ENCODE measurements at regions not wholly inside any gene's neighbourhood (a gene's known extent, or its start where the extent isn't known, plus 50 kb on each side); places are given as distances from the start of the nearest gene placed in this dataset.
"Not testable (repeated sequence)": the region's sequence is repeated elsewhere in the genome, so short reads cannot be mapped to it uniquely, and the experiment has no call there.

DNA sequence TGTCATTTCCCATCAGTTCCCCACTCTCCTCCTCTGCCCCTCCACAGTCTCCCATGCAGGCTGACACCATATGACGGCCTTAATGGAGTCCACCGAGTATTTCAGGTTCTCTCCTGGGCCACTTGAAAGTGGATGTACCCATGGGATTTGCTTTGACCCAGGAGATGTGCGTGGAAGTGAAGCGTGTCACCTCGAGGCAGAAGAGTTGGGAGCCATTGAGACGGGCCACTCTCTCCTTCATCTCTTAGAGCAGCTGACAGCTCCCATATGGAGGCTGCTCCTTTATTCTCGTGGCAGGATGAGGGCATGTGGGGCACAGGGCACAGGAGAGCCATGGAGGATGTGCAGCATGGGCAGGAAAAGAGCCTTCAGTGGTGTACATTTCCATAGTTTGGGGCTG, 144.7 kb upstream of the CRYM start:
- not testable (repeated sequence) for H3K9me3 ChIP-seq (ENCODE audit: control insufficient read depth in 2 of 2, insufficient read depth in 1 of 2, low read depth in 1 of 2, low read length in 1 of 2); FAIRE-seq; H3K36me3 ChIP-seq (ENCODE audit: control insufficient read depth in 3 of 3, insufficient read depth in 2 of 3, low read depth in 1 of 3, low read length in 3 of 3); DNase-seq; H3K4me3 ChIP-seq (ENCODE audit: low read depth in 1 of 3, low read length in 3 of 3); H3K27me3 ChIP-seq (ENCODE audit: control insufficient read depth in 3 of 3, insufficient read depth in 3 of 3, low read length in 3 of 3); H3K4me1 ChIP-seq (ENCODE audit: control insufficient read depth in 3 of 3, insufficient read depth in 2 of 3, low read depth in 1 of 3, low read length in 2 of 3); H3K27ac ChIP-seq (ENCODE audit: low read depth in 1 of 3, low read length in 2 of 3)
- WGBS, 3 donors = 83 to 96% (median 91%) methylated on average over 4 of the region's 7 CpGs

DNA sequence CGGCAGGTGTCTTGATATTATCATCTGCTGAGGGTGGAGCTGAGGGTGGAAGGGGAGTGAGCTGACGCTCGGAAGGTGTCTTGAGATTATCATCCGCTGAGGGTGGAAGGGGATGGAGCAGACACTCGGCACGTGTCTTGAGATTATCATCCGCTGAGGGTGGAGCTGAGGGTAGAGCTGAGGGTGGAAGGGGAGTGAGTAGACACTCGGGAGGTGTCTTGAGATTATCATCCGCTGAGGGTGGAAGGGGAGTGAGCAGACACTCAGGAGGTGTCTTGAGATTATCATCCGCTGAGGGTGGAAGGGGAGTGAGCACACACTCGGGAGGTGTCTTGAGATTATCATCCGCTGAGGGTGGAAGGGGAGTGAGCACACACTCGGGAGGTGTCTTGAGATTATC, 126.6 kb upstream of the CRYM start:
- H3K9me3 ChIP-seq (ENCODE audit: control insufficient read depth in 2 of 2, insufficient read depth in 1 of 2, low read depth in 1 of 2, low read length in 1 of 2); H3K4me1 ChIP-seq (ENCODE audit: control insufficient read depth in 3 of 3, insufficient read depth in 2 of 3, low read depth in 1 of 3, low read length in 2 of 3); H3K4me3 ChIP-seq (ENCODE audit: low read depth in 1 of 3, low read length in 3 of 3); H3K36me3 ChIP-seq (ENCODE audit: control insufficient read depth in 3 of 3, insufficient read depth in 2 of 3, low read depth in 1 of 3, low read length in 3 of 3); FAIRE-seq; H3K27ac ChIP-seq (ENCODE audit: low read depth in 1 of 3, low read length in 2 of 3); DNase-seq; H3K27me3 ChIP-seq (ENCODE audit: control insufficient read depth in 3 of 3, insufficient read depth in 3 of 3, low read length in 3 of 3): not testable (repeated sequence)
- WGBS, 3 donors = 87 to 100% (median 94%) methylated on average over 2 to 3 of the region's 13 CpGs

DNA sequence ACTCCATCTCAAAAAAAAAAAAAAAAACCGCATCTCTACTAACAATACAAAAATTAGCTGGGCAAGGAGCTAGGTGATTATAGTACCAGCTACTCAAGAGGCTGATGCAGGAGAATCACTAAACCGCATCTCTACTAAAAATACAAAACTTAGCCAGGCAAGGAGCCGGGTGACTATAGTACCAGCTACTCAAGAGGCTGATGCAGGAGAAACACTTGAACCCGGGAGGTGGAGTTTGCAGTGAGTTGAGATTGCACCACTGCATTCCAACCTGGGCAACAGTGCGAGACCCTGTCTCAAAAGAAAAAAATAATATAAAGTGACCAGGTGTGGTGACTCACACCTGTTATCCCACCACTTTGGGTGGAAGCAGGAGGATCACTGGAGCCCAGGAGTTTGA, 119.8 kb upstream of the CRYM start:
- H3K27ac ChIP-seq (ENCODE audit: low read depth in 1 of 3, low read length in 2 of 3); H3K4me1 ChIP-seq (ENCODE audit: control insufficient read depth in 3 of 3, insufficient read depth in 2 of 3, low read depth in 1 of 3, low read length in 2 of 3); H3K4me3 ChIP-seq (ENCODE audit: low read depth in 1 of 3, low read length in 3 of 3); FAIRE-seq; DNase-seq; H3K27me3 ChIP-seq (ENCODE audit: control insufficient read depth in 3 of 3, insufficient read depth in 3 of 3, low read length in 3 of 3); H3K9me3 ChIP-seq (ENCODE audit: control insufficient read depth in 2 of 2, insufficient read depth in 1 of 2, low read depth in 1 of 2, low read length in 1 of 2); H3K36me3 ChIP-seq (ENCODE audit: control insufficient read depth in 3 of 3, insufficient read depth in 2 of 3, low read depth in 1 of 3, low read length in 3 of 3): not testable (repeated sequence)
- WGBS, 3 donors = 85 to 91% (median 85%) methylated on average over 3 to 4 of the region's 5 CpGs

DNA sequence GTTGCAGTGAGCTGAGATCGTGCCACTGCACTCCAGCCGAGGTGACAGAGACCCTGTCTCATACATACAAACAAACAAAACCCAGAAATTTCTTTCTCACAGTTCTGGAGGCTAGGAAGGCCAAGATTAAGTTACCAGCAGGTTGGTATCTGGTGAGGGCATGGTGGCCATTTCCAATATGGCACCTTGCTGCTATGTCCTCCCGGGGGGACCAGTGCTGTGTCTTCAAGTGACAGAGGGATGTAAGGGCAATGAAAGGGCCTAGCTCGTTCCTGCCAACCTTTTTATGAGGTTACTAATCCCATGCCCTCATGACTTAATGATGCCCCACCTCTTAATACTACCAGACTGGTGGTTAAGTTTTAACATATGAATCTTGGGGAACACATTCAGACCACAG, 118.5 kb upstream of the CRYM start:
- not testable (repeated sequence) for H3K27ac ChIP-seq (ENCODE audit: low read depth in 1 of 3, low read length in 2 of 3); DNase-seq; H3K9me3 ChIP-seq (ENCODE audit: control insufficient read depth in 2 of 2, insufficient read depth in 1 of 2, low read depth in 1 of 2, low read length in 1 of 2); H3K36me3 ChIP-seq (ENCODE audit: control insufficient read depth in 3 of 3, insufficient read depth in 2 of 3, low read depth in 1 of 3, low read length in 3 of 3); H3K4me1 ChIP-seq (ENCODE audit: control insufficient read depth in 3 of 3, insufficient read depth in 2 of 3, low read depth in 1 of 3, low read length in 2 of 3); FAIRE-seq; H3K4me3 ChIP-seq (ENCODE audit: low read depth in 1 of 3, low read length in 3 of 3); H3K27me3 ChIP-seq (ENCODE audit: control insufficient read depth in 3 of 3, insufficient read depth in 3 of 3, low read length in 3 of 3)
- 88 to 100% (median 91%) methylated on average over 2 of the region's 4 CpGs for WGBS, 3 donors

DNA sequence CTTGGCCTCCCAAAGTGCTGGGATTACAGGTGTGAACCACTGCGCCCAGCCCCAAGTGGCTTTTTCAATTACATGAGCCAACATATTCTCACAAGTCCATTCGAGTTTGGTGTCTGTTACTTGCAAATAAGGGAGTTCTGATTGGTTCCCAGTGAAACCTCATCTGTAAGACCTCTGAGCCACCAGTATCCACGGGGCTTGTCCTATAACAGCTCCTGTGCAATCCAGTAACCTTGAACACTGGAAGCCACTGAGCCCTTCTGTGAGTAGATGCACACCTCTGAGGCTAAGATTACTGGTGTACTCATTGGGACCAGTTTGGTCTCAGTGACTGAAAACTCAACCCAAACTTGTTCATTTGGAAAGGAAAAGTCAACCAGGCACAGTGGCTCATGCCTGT, 112.5 kb upstream of the CRYM start:
- not testable (repeated sequence) for H3K4me1 ChIP-seq (ENCODE audit: control insufficient read depth in 3 of 3, insufficient read depth in 2 of 3, low read depth in 1 of 3, low read length in 2 of 3); FAIRE-seq; H3K27ac ChIP-seq (ENCODE audit: low read depth in 1 of 3, low read length in 2 of 3); H3K4me3 ChIP-seq (ENCODE audit: low read depth in 1 of 3, low read length in 3 of 3); H3K27me3 ChIP-seq (ENCODE audit: control insufficient read depth in 3 of 3, insufficient read depth in 3 of 3, low read length in 3 of 3); H3K9me3 ChIP-seq (ENCODE audit: control insufficient read depth in 2 of 2, insufficient read depth in 1 of 2, low read depth in 1 of 2, low read length in 1 of 2); H3K36me3 ChIP-seq (ENCODE audit: control insufficient read depth in 3 of 3, insufficient read depth in 2 of 3, low read depth in 1 of 3, low read length in 3 of 3); DNase-seq
- no CpG with 5 or more reads among the region's 3 CpGs for WGBS, 3 donors

DNA sequence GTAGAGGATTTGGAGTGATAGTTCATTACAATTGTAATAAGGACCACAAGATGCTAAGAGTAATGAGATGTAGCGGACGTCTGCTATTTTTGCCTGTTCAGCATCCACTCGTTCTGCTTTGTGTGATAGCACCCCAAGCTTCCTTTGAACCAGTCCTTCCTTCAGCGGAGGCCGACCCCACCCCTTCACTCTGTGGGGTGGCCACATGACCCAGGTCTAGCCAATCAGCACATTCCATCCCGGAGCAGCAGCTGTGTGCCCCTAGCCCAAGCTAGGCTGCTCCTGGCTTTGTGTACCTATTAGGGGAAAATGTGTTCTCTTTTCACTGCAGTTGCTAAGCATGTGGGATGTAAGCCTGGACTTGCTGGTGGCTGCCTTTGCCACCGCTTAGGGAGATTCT, 111.8 kb upstream of the CRYM start:
- not testable (repeated sequence) for FAIRE-seq; H3K4me3 ChIP-seq (ENCODE audit: low read depth in 1 of 3, low read length in 3 of 3); DNase-seq; H3K27me3 ChIP-seq (ENCODE audit: control insufficient read depth in 3 of 3, insufficient read depth in 3 of 3, low read length in 3 of 3); H3K9me3 ChIP-seq (ENCODE audit: control insufficient read depth in 2 of 2, insufficient read depth in 1 of 2, low read depth in 1 of 2, low read length in 1 of 2); H3K27ac ChIP-seq (ENCODE audit: low read depth in 1 of 3, low read length in 2 of 3); H3K36me3 ChIP-seq (ENCODE audit: control insufficient read depth in 3 of 3, insufficient read depth in 2 of 3, low read depth in 1 of 3, low read length in 3 of 3); H3K4me1 ChIP-seq (ENCODE audit: control insufficient read depth in 3 of 3, insufficient read depth in 2 of 3, low read depth in 1 of 3, low read length in 2 of 3)
- 37 to 71% methylated on average over 1 to 3 of the region's 7 CpGs; no CpG with 5 or more reads in 1 of the 3 donors for WGBS, 3 donors

DNA sequence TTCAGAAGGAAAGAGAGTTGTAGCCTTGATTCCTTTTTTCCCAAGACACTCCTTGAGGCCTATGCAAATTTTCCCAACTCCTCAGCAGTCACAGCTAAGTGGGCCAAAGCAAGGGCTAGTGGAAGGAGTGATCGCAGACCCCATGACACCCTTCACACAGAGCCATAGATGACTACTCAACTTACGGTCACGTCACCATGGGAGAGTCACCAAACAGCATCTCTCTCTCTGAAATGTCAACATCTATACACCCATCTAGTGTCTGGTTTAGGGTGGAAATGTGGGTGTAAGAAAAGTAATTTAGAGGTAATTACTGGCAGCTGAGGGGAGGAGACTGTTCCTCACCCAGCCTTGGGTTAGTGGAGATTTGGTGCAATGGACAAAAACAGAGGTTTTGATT, 109.7 kb upstream of the CRYM start:
- H3K36me3 ChIP-seq (ENCODE audit: control insufficient read depth in 3 of 3, insufficient read depth in 2 of 3, low read depth in 1 of 3, low read length in 3 of 3); H3K4me1 ChIP-seq (ENCODE audit: control insufficient read depth in 3 of 3, insufficient read depth in 2 of 3, low read depth in 1 of 3, low read length in 2 of 3); H3K27ac ChIP-seq (ENCODE audit: low read depth in 1 of 3, low read length in 2 of 3); FAIRE-seq; H3K27me3 ChIP-seq (ENCODE audit: control insufficient read depth in 3 of 3, insufficient read depth in 3 of 3, low read length in 3 of 3); H3K9me3 ChIP-seq (ENCODE audit: control insufficient read depth in 2 of 2, insufficient read depth in 1 of 2, low read depth in 1 of 2, low read length in 1 of 2); DNase-seq; H3K4me3 ChIP-seq (ENCODE audit: low read depth in 1 of 3, low read length in 3 of 3): not testable (repeated sequence)
- WGBS, 3 donors = 80 to 90% (median 88%) methylated on average over 2 of the region's 3 CpGs

DNA sequence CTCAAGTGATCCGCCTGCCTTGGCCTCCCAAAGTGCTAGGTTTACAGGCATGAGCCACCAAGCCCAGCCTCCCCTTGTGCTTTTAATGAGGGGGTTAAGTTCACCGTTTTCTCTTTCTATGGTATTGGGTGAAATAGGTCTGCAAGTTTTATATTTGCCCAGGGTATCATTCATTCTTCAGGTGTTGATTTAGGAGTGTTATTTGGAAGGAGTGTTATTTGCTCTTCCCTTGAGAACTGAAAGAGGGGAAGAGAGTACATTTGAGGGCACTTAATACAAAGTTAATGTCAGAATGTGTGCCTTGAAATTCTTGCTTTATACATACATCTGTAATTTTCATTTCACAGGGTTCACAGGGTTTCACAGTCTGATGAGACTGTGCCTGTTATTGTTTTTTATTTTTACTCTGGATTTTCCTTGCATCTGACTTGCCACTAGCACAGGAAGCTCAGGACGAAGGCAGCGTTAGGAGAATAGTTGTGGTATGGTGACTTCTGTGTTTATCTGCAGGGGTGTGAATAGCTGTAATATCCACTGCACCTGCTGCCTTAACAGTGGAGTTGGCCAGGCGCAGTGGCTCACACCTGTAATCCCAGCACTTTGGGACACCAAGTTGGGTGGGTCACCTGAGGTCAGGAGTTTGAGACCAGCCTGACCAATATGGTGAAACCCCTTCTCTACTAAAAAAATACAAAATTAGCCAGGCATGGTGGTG, 108.3 kb upstream of the CRYM start:
- not testable (repeated sequence) for FAIRE-seq; H3K27ac ChIP-seq (ENCODE audit: low read depth in 1 of 3, low read length in 2 of 3); H3K9me3 ChIP-seq (ENCODE audit: control insufficient read depth in 2 of 2, insufficient read depth in 1 of 2, low read depth in 1 of 2, low read length in 1 of 2); H3K4me1 ChIP-seq (ENCODE audit: control insufficient read depth in 3 of 3, insufficient read depth in 2 of 3, low read depth in 1 of 3, low read length in 2 of 3); H3K27me3 ChIP-seq (ENCODE audit: control insufficient read depth in 3 of 3, insufficient read depth in 3 of 3, low read length in 3 of 3); DNase-seq; H3K4me3 ChIP-seq (ENCODE audit: low read depth in 1 of 3, low read length in 3 of 3); H3K36me3 ChIP-seq (ENCODE audit: control insufficient read depth in 3 of 3, insufficient read depth in 2 of 3, low read depth in 1 of 3, low read length in 3 of 3)
- WGBS, 3 donors = 100% methylated on average over 1 of the region's 5 CpGs; no CpG with 5 or more reads in 2 of the 3 donors

DNA sequence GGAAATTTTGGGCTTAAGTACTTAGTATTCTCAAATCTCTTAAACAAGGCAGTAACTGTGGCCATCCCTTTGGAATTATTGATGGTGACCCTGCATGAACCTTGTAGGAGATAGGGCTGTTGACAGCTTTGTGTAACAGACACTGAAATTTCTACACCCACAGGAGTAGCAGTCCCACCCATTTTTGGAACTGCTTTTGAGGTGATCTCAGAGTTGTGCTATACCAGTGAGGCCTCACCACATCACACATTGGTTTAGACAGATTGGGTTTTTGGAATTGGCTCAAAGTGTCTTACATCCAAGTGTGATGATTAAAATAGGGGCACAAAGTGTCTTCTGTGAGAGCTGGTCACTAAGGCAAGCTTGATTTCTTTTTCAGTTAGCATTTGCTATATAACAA, 105.6 kb upstream of the CRYM start:
- not testable (repeated sequence) for H3K27ac ChIP-seq (ENCODE audit: low read depth in 1 of 3, low read length in 2 of 3); FAIRE-seq; H3K27me3 ChIP-seq (ENCODE audit: control insufficient read depth in 3 of 3, insufficient read depth in 3 of 3, low read length in 3 of 3); DNase-seq; H3K9me3 ChIP-seq (ENCODE audit: control insufficient read depth in 2 of 2, insufficient read depth in 1 of 2, low read depth in 1 of 2, low read length in 1 of 2); H3K4me1 ChIP-seq (ENCODE audit: control insufficient read depth in 3 of 3, insufficient read depth in 2 of 3, low read depth in 1 of 3, low read length in 2 of 3); H3K4me3 ChIP-seq (ENCODE audit: low read depth in 1 of 3, low read length in 3 of 3); H3K36me3 ChIP-seq (ENCODE audit: control insufficient read depth in 3 of 3, insufficient read depth in 2 of 3, low read depth in 1 of 3, low read length in 3 of 3)
